HFFc6 (cell line): ENCODE measurements at regions not wholly inside any gene's neighbourhood (a gene's known extent, or its start where the extent isn't known, plus 50 kb on each side); places are given as distances from the start of the nearest gene placed in this dataset.

Source experiments
- DNase-seq: peaks from one replicate; pipeline ENCODE4 v3.0.0-alpha.2; 2018
- H3K27ac Mint-ChIP-seq: 2 replicates; pipeline ENCODE4 v1.8.0; 2020; ENCODE audit warnings: mild to moderate bottlenecking, mixed read lengths
- H3K27me3 Mint-ChIP-seq: 2 replicates; pipeline ENCODE4 v1.8.0; 2021; ENCODE audit warnings: mild to moderate bottlenecking, moderate library complexity, mixed read lengths; ENCODE audit not compliant: insufficient read depth
- H3K36me3 Mint-ChIP-seq: 2 replicates; pipeline ENCODE4 v1.8.0; 2021; ENCODE audit warnings: low read depth, mixed read lengths
- H3K4me1 Mint-ChIP-seq: 2 replicates; pipeline ENCODE4 v1.8.0; 2020; ENCODE audit warnings: low read depth, mixed read lengths
- H3K4me3 Mint-ChIP-seq: 2 replicates; pipeline ENCODE4 v1.8.0; 2020; ENCODE audit warnings: mild to moderate bottlenecking, moderate library complexity, mixed read lengths
- H3K9me3 Mint-ChIP-seq: 2 replicates; pipeline ENCODE4 v1.8.0; 2020; ENCODE audit warnings: mild to moderate bottlenecking, mixed read lengths
- CTCF ChIP-seq: fragments of 200-600 bp; sonication (generic); IDR thresholded peaks from 2 replicates; pipeline ENCODE4 v1.5.0; 2021; ENCODE audit warnings: antibody characterized with exemption, mild to moderate bottlenecking

GRCh38 chr5:163357636-163358035 is 79.8 kb upstream of the CCNG1 start:
- H3K9me3 Mint-ChIP-seq = peaks cover 5% of the 10 kb centered on the region; the same call in 1 of the 2 replicates
- H3K36me3 Mint-ChIP-seq = no peaks in the 10 kb centered on the region
- H3K4me1 Mint-ChIP-seq = no peaks in the 10 kb centered on the region
- H3K27me3 Mint-ChIP-seq = peaks cover 3% of the 10 kb centered on the region
- H3K4me3 Mint-ChIP-seq = no peak overlapping the region
- no peak for TF ChIP-seq CTCF
- no peak overlapping the region for H3K27ac Mint-ChIP-seq
- no peak for DNase-seq

GRCh38 chr5:163360656-163361055 is 76.7 kb upstream of the CCNG1 start:
- Mint-ChIP-seq H3K27me3 (peaks cover 3% of the 10 kb centered on the region), H3K36me3 (no peaks in the 10 kb centered on the region), H3K4me1 (no peaks in the 10 kb centered on the region), H3K4me3 (no peak overlapping the region), H3K9me3 (peaks cover 8% of the 10 kb centered on the region; the same call in 1 of the 2 replicates), H3K27ac (no peak overlapping the region)
- no peak for TF ChIP-seq CTCF
- DNase-seq = no peak

- Mint-ChIP-seq H3K9me3 (peaks cover 8% of the 10 kb centered on the region; the same call in 1 of the 2 replicates), H3K27ac (no peak overlapping the region), H3K36me3 (no peaks in the 10 kb centered on the region)
These were observed 75.9 kb upstream of the CCNG1 start for GRCh38 chr5:163361450-163361849.

GRCh38 chr5:163362840-163363371 is 74.5 kb upstream of the CCNG1 start:
- DNase-seq = no peak
- Mint-ChIP-seq H3K9me3 (peaks cover 4% of the 10 kb centered on the region; the same call in 1 of the 2 replicates), H3K27me3 (peaks cover 4% of the 10 kb centered on the region; the same call in 1 of the 2 replicates), H3K27ac (no peak overlapping the region), H3K4me1 (no peaks in the 10 kb centered on the region), H3K36me3 (no peaks in the 10 kb centered on the region), H3K4me3 (no peak overlapping the region)
- TF ChIP-seq CTCF = no peak

More at GRCh38 chr5:163361450-163361849, 75.9 kb upstream of the CCNG1 start:
- no peak for TF ChIP-seq CTCF
- no peak for DNase-seq
- Mint-ChIP-seq H3K4me3 (no peak overlapping the region), H3K4me1 (no peaks in the 10 kb centered on the region), H3K27me3 (peaks cover 3% of the 10 kb centered on the region)

GRCh38 chr5:163363389-163363788 is 74.0 kb upstream of the CCNG1 start:
- Mint-ChIP-seq H3K4me3 (no peak overlapping the region), H3K9me3 (peaks cover 4% of the 10 kb centered on the region; the same call in 1 of the 2 replicates), H3K27ac (no peak overlapping the region), H3K27me3 (peaks cover 4% of the 10 kb centered on the region; the same call in 1 of the 2 replicates), H3K36me3 (no peaks in the 10 kb centered on the region), H3K4me1 (no peaks in the 10 kb centered on the region)
- no peak for DNase-seq
- TF ChIP-seq CTCF = no peak
